Smooth muscle cell (in vitro differentiated cells): ENCODE measurements at regions not wholly inside any gene's neighbourhood (a gene's known extent, or its start where the extent isn't known, plus 50 kb on each side); places are given as distances from the start of the nearest gene placed in this dataset.

Experiments
- DNase-seq: peaks from one replicate; lab custom pipeline; 2025; ENCODE audit not compliant: unreplicated experiment; lab: John Stamatoyannopoulos, UW
- H2AFZ ChIP-seq: fragments of 200-600 bp; sonication (generic); 2 replicates; pipeline ENCODE4 v1.6.0; 2016; ENCODE audit warnings: antibody characterized with exemption, low read depth, mild to moderate bottlenecking
- H3F3A ChIP-seq: fragments of 200-600 bp; sonication (generic); 2 replicates; pipeline ENCODE4 v1.6.0; 2017; ENCODE audit warnings: antibody characterized with exemption, low read depth
- H3K27ac ChIP-seq: fragments of 200-600 bp; sonication (generic); 2 replicates; pipeline ENCODE4 v1.5.1; 2016; ENCODE audit warnings: low read depth, mild to moderate bottlenecking
- H3K27me3 ChIP-seq: fragments of 200-600 bp; sonication (generic); 2 replicates; pipeline ENCODE4 v1.6.1; 2016; ENCODE audit warnings: low read depth, mild to moderate bottlenecking
- H3K36me3 ChIP-seq: fragments of 200-600 bp; sonication (generic); 2 replicates; pipeline ENCODE4 v1.5.1; 2016; ENCODE audit warnings: low read depth
- H3K4me1 ChIP-seq: fragments of 200-600 bp; sonication (generic); 2 replicates; pipeline ENCODE4 v1.5.1; 2016; ENCODE audit warnings: low read depth
- H3K4me2 ChIP-seq: fragments of 200-600 bp; sonication (generic); 2 replicates; pipeline ENCODE4 v1.6.0; 2016; ENCODE audit warnings: mild to moderate bottlenecking
- H3K4me3 ChIP-seq: fragments of 200-600 bp; sonication (generic); 2 replicates; pipeline ENCODE4 v1.5.1; 2016; ENCODE audit warnings: mild to moderate bottlenecking
- H3K79me2 ChIP-seq: fragments of 200-600 bp; sonication (generic); 2 replicates; pipeline ENCODE4 v1.6.0; 2016; ENCODE audit warnings: low read depth, mild to moderate bottlenecking
- H3K9ac ChIP-seq: fragments of 200-600 bp; sonication (generic); 2 replicates; pipeline ENCODE4 v1.6.0; 2016; ENCODE audit warnings: low read depth
- H3K9me3 ChIP-seq: fragments of 200-600 bp; sonication (generic); replicated peaks from 2 replicates; pipeline ENCODE4 v1.5.1; 2016; ENCODE audit warnings: low read depth
- H4K20me1 ChIP-seq: fragments of 200-600 bp; sonication (generic); 2 replicates; pipeline ENCODE4 v1.6.0; 2016; ENCODE audit warnings: low read depth
- CTCF ChIP-seq: fragments of 200-600 bp; sonication (generic); IDR thresholded peaks from 2 replicates; pipeline ENCODE4 v1.5.1; 2017; ENCODE audit warnings: borderline replicate concordance, mild to moderate bottlenecking, antibody characterized with exemption; ENCODE audit not compliant: insufficient read depth, poor library complexity, severe bottlenecking
- WGBS: methylation state at CpG from one replicate; pipeline ENCODE4 v1.1.7; 2016; ENCODE audit warnings: low lambda C conversion rate; 5-methylcytosine and 5-hydroxymethylcytosine counted together

- Histone ChIP-seq H3K4me2 (peak overlapping the region; percentile 84), H3K27ac (peak overlapping the region; percentile 16), H4K20me1 (no peaks in the 10 kb centered on the region), H3F3A (no peaks in the 10 kb centered on the region), H3K9ac (peak overlapping the region; percentile 11), H3K4me1 (peaks cover 17% of the 10 kb centered on the region), H3K36me3 (no peaks in the 10 kb centered on the region), H3K4me3 (peak overlapping the region; percentile 28), H3K27me3 (no peaks in the 10 kb centered on the region), H3K79me2 (no peaks in the 10 kb centered on the region), H3K9me3 (no peaks in the 10 kb centered on the region), H2AFZ (peak overlapping the region; percentile 92)
- DNase-seq, result no peak
- 32% methylated on average over 5 of the region's 5 CpGs for WGBS
- no peak for TF ChIP-seq CTCF
These were observed 274.9 kb upstream of the PITX2 start for GRCh38 chr4:110897784-110898183.

DNA sequence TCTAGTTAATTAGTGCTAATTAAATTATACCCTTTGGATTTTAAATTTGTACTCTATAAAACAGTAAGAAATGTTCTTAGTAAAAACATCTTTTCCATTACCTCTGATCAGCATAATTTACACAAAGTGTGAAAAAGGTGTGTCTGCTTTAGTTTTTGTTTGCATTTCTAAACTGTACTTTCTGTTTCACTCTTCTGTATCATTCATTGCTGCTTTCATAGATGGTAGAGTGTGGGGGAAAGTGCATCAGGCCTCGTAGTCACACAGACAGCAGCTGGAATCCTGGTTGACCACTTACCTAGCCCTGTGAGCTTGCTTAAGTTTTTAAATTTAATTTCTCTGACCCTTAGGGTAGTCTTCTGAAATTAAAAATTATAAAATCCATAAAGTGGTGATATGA, 275.4 kb upstream of the PITX2 start:
- no peaks in the 10 kb centered on the region for H4K20me1 ChIP-seq
- H3K27ac ChIP-seq, result peak overlapping the region; percentile 16
- H3F3A ChIP-seq, result no peaks in the 10 kb centered on the region
- WGBS, result 50% methylated on average over 1 of the region's 1 CpG
- peaks cover 17% of the 10 kb centered on the region for H3K4me1 ChIP-seq
- TF ChIP-seq CTCF, result no peak
- peak overlapping the region; percentile 28 for H3K4me3 ChIP-seq
- H3K9me3 ChIP-seq, result no peaks in the 10 kb centered on the region
- DNase-seq, result no peak
- peak overlapping the region; percentile 11 for H3K9ac ChIP-seq
- H3K27me3 ChIP-seq, result no peaks in the 10 kb centered on the region
- peak overlapping the region; percentile 84 for H3K4me2 ChIP-seq
- H3K36me3 ChIP-seq, result no peaks in the 10 kb centered on the region
- peak overlapping the region; percentile 92 for H2AFZ ChIP-seq
- H3K79me2 ChIP-seq, result no peaks in the 10 kb centered on the region

DNA sequence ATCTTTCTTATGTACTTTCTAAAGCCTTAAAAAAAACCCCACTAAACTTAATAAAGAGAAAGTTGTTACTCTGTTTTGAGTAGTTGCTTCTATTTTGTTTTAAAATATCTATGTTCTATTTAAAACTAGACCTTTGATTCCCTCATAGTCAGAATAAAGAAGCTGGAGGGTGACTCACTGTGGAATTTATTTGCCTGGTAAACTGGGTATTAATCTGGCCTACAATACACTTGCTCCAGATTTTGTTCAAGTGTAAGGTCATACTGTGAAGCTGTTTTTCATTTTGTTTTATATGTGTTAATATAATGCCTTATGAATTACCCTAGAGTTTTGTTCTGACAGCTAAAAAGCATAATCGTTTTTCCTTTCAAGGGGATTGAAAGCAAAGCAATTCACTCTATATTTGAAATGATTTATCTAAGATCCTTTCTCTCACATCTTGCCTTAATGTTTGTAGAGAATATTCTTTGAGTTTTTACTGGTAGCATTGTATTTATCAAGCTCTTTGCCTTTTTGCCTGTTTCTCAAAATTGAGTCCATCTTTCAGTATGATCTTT, 277.4 kb upstream of the PITX2 start:
- Histone ChIP-seq H3K36me3 (no peaks in the 10 kb centered on the region), H3K4me3 (peak overlapping the region; percentile 4), H3K9me3 (no peaks in the 10 kb centered on the region), H3F3A (no peaks in the 10 kb centered on the region), H3K4me2 (peak overlapping the region; percentile 55), H3K4me1 (peaks cover 17% of the 10 kb centered on the region), H3K79me2 (peaks cover 3% of the 10 kb centered on the region), H3K27me3 (no peaks in the 10 kb centered on the region), H3K9ac (no peak overlapping the region), H2AFZ (peak overlapping the region; percentile 67), H3K27ac (peak overlapping the region; percentile 44), H4K20me1 (no peaks in the 10 kb centered on the region)
- WGBS, result 82% methylated on average over 1 of the region's 1 CpG
- TF ChIP-seq CTCF, result no peak
- no peak for DNase-seq

GRCh38 chr4:110902500-110902899, 279.6 kb upstream of the PITX2 start:
- H3K27ac ChIP-seq, result peak overlapping the region; percentile 43
- no peaks in the 10 kb centered on the region for H3K27me3 ChIP-seq
- TF ChIP-seq CTCF, result no peak
- no peaks in the 10 kb centered on the region for H4K20me1 ChIP-seq
- H3K9me3 ChIP-seq, result no peaks in the 10 kb centered on the region
- no peaks in the 10 kb centered on the region for H3F3A ChIP-seq
- H2AFZ ChIP-seq, result peak overlapping the region; percentile 6
- H3K4me1 ChIP-seq, result peaks cover 15% of the 10 kb centered on the region
- H3K4me3 ChIP-seq, result no peak overlapping the region
- H3K9ac ChIP-seq, result no peak overlapping the region
- peak overlapping the region; percentile 75 for H3K4me2 ChIP-seq
- H3K79me2 ChIP-seq, result peaks cover 3% of the 10 kb centered on the region
- WGBS, result 63% methylated on average over 3 of the region's 3 CpGs
- no peak for DNase-seq
- no peaks in the 10 kb centered on the region for H3K36me3 ChIP-seq
